ENCODE measurements at regions not wholly inside any gene's neighbourhood (a gene's known extent, or its start where the extent isn't known, plus 50 kb on each side); places are given as distances from the start of the nearest gene placed in this dataset.

- no peak for TF ChIP-seq CTCF (IDR thresholded peaks at IDR 0.05)
- TF ChIP-seq EZH2 (IDR thresholded peaks at IDR 0.05; ENCODE audit: borderline replicate concordance, insufficient read depth, low read depth, low read length, poor library complexity, severe bottlenecking): no peak
These were observed 90.2 kb upstream of the SGIP1 start for GRCh38 chr1:66443793-66444192.

Data from B cell (primary cell).